HG02943 (cell line): ENCODE measurements at regions not wholly inside any gene's neighbourhood (a gene's known extent, or its start where the extent isn't known, plus 50 kb on each side); places are given as distances from the start of the nearest gene placed in this dataset.
"Not testable (repeated sequence)": the region's sequence is repeated elsewhere in the genome, so short reads cannot be mapped to it uniquely, and the experiment has no call there.

Source experiments
- ATAC-seq: cut with Tn5 transposase; IDR thresholded peaks from one replicate; pipeline ENCODE4 v1.9.1; 2021; ENCODE audit warnings: mild to moderate bottlenecking, low read depth, moderate library complexity; ENCODE audit not compliant: unreplicated experiment

DNA sequence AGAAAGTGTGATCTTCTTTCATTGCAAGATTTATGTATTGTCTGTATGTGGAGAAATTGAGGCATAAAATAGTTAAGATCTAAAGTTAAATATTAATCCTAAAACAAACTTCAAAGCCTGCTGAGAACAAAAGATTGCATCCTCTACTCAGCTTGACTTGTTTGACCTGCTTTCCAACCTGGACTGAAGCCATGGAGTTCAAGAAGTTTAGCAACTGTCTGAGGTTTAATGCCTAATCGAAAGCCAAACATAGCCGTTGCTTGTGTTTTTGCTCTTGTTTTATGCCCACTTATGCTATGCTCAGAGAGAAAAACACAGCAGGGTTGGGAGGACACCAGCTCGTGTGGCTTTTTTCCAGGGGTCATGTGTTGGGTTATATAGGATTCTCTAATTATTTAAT, 135.6 kb downstream of the NUFIP1 start:
- no peak for ATAC-seq

GRCh38 chr13:44848920-44849676, 140.2 kb downstream of the NUFIP1 start:
- ATAC-seq, result no peak

DNA sequence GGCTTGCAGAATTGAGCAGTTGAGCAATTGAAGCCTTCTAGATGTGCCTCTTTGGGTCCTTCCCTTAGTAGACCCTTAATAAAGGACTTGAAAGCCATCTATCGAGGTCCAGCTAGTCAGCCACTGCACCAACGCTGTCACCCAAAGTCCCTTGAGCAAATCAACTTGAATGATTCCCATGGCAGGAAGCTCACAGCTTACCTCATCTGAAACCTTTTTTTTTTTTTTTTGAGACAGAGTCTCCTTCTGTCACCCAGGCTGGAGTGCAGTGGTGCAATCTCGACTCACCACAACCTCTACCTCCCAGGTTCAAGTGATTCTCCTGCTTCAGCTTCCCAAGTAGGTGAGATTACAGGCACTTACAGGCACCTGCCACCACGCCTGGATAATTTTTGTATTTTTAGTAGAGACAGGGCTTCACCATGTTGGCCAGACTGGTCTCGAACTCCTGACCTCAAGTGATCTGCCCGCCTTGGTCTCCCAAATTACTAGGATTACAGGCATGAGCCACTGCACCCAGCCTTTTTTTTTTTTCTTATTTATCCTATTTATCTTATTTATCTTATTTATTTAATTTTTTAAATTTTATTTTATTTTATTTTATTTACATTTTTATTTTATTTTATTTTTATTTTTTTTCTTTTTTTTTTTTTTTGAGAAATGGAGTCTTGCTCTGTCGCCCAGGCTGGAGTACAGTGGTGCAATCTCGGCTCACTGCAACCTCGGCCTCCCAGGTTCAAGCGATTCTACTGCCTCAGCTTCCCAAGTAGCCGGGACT, 143.8 kb downstream of the NUFIP1 start:
- not testable (repeated sequence) for ATAC-seq

DNA sequence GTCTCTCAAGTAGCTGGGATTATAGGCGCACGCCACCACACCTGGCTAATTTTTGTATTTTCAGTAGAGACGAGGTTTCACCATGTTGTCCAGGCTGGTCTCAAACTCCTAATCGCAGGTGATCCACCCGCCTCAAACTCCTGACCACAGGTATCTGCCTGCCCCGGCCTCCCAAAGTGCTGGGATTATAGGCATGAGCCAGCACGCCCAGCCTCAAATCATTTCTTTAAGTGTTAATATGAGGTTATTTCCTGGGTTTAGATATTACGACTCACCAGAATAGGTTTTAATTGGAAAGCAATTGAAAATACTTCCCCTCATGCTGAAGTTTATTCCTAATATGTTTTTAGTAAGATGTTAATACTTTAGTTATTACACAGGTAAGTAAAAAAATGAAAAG, 144.5 kb downstream of the NUFIP1 start:
- ATAC-seq, result no peak

DNA sequence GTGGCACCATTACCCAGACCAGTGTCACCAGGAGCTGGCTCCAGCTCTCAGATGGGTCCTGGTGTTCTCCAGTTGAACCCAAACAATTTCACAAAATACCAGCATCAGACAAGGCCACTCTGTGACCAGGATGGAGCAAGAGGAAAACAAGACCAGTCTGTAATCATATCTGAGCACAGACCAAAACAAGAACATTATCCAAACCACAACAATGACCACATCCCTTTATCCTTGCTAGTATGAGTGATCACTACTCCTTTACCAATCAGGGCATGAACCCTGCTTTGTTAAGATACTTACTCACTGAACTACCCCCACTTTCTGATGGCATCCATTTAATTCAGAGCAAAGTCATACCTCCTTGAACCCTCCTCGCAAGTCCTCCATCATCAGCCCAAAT, 145.9 kb downstream of the NUFIP1 start:
- no peak for ATAC-seq

DNA sequence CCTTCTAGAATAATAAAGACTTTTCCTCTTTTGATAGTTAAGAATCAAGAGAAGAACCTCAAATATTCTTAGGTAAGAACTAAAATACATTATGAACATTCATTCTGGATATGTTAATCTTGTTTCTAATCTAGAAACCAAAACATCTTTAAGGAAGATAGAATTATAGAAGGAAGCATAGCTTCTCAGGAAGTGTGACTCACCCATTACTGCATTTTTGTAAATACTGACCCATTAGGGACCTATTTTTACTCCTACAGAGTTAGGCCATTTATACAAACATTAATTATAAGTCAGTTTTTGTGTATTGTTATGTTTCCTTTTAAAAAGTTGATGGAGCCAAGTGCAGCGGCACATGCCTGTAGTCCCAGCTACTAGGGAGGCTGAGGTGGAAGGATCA, 147.1 kb downstream of the NUFIP1 start:
- ATAC-seq, result no peak

DNA sequence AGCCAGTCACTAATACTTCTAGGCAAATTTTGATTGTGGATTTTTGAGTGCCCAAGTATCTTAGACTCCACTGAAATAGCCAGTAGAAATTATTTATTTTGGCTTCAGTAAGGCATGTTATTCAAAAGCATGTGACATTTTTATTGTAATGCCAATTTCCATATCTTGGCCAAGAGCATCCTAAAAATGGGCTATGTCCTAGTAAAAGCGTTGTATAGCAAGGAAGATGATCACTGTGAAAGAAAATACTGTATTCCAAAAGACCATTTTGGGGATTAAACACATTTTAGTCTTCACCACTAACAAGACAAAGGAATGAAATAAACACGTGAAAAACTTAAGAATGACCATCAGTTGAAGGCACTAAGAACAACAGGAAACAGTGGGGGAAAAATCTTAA, 149.1 kb downstream of the NUFIP1 start:
- no peak for ATAC-seq

DNA sequence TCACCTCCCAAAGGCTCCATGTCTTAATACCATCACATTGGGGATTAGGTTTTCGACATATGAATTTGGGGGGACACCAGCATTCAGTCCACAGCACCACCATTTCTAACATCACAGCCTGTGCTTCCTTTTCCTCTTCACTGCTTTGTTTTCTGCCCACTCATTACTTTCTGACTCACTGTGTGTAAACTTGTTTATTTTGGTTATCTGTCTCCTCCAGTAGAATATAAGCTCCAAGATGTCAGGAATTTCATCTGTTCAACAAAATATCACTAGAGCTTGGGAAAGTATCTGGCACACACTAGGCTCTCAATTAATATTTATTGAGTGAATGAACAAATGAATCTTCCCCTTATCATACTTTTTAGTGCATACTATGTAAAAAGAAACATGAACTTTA, 152.0 kb downstream of the NUFIP1 start:
- no peak for ATAC-seq

- ATAC-seq, result no peak
These were observed 154.9 kb downstream of the NUFIP1 start for GRCh38 chr13:44834404-44834803.

GRCh38 chr13:44833626-44834025, 155.6 kb downstream of the NUFIP1 start:
- ATAC-seq, result no peak

- no peak for ATAC-seq
These were observed 156.1 kb downstream of the NUFIP1 start for GRCh38 chr13:44833139-44833538.

DNA sequence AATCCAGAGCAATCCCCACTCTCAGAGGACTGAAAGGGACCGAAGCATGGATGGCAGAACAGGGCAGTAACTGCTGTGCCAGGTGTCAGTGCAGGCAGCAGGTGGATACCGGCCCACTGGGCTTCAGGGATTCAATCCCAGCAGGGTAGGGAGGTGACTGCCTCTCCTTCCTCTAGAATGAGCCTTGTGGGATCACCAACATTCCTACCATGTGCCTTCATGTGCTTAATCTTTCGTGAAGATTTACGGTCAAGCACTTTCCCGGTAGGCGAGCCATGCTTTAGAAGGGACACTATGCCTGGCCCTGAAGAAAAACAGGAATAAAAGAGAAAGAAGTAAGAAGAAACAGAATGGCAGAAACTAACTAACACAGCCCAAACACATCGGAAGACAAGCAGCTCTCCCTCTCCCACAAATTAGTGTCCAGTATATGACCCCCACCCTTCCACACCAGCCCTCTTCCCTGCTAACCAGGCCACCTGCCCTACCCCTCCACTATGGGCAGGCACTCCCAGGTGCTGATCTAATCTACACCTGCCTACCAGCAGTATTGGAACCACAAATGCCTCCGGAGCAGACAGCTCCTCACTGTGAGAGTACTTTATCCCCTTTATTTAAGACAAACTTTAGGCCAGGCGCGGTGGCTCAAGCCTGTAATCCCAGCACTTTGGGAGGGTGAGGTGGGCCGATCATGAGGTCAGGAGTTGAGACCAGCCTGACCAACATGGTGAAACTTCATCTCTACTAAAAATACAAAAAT, 162.5 kb downstream of the NUFIP1 start:
- ATAC-seq, result no peak

DNA sequence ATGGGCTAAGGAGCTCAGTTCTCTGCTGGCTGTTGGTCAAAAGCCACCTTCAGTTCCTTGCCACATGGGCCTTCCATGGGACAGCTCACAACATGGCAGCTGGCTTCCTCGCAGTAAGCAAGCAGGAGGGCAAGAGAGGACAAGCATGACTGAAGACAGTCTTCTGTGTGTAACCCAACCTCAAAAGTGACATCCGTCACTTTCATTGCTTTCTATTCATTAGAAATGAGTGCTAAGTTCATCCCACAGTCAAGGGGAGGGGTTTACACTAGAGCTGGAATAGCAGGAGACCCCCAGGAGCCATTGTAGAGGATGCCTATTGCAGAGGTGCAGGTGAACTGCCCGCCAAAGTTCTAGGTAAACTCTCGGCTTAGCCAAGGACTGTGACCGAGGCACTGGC, 163.3 kb downstream of the NUFIP1 start:
- ATAC-seq, result no peak

DNA sequence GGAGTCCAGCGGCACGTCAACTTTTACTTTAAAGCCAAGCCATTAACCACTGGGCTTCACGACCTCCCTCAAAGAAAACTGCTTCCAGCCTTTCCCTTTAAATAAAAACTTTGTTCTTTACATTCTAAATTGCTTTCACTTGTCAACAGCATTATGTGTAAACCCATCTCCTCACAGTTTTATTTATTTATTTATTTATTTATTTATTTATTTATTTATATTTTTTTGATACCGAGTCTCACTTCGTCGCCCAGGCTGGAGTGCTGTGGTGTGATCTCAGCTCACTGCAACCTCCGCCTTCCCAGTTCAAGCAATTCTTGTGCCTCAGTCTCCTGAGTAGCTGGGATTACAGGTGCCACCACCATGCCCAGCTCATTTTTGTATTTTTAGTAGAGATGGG, 165.7 kb downstream of the NUFIP1 start:
- not testable (repeated sequence) for ATAC-seq

DNA sequence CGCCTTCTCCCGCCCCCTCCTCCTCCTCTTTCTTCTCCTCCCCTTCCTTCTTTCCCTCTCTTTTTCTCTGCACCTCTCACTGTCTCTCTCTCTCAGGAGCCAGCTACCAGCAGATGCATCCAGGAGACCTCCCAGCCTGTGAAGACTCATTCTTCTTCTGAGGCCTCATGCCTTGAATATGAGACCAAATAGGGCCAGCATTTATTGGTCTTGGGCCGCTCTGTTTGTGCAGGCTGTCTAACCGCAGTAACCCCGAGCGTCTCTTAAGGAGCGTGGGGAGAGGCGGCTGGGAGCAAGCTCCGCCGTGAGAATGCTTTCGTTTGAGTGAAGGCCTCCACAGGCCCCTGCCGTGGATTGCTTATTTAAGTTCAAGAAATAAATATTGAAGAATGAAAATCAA, 167.0 kb downstream of the NUFIP1 start:
- no peak for ATAC-seq

DNA sequence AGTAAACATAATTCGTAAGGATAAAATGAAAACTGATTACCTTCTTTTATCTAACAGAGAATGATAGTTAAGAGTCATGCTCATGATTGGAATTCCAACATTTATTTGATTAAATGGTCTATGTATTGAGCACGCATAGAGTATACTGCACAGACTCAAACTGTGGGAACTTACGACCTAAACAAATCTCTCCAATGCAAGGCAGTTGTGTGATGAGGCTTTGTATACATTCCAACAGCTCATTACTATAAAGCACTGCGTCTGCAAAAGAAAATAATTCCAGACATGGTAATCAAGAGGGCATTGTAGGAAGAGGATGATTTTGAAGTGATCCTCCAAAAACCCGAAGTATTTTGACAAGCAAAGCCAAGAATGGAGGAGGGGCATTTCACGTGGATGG, 169.5 kb downstream of the NUFIP1 start:
- ATAC-seq, result no peak

- no peak for ATAC-seq
These were observed 170.0 kb downstream of the NUFIP1 start for GRCh38 chr13:44819245-44819644.

DNA sequence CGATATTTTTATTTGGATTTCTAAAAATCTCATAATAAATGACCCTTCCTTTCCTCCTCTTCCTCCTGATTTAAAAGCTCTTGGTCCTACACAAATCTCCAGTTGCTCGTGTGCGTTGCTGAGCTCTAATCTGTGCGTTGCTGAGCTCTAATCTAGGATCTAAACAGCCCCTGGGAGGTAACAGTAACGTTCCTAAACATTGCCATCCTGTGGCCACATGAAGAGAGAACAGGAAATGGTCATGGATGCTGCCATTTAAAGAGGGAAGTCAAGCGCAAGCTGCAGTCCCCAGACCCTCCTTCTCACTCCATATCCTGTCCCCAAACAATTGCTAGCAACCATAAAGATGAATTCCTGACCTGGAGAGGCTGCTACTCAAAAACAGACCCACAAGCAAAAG, 170.8 kb downstream of the NUFIP1 start:
- ATAC-seq, result no peak

DNA sequence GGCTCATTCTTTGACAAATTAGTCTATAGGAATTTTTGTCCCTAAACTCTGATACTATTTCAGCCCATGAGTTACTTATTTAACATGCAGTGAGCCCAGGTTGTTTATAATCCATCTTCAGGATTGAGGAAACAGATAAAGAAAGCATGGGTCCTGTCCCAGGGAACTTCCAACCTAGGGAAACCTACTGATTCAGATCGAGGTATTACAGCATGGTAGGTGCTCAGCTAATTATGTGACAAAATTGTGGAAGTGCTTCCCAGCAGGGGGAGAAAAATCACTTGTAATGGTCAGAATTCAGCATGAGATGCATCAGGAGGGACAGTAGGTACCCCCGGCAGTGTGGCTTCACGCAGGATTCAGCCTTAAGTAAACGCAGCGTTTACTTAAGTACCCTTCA, 171.3 kb downstream of the NUFIP1 start:
- no peak for ATAC-seq

DNA sequence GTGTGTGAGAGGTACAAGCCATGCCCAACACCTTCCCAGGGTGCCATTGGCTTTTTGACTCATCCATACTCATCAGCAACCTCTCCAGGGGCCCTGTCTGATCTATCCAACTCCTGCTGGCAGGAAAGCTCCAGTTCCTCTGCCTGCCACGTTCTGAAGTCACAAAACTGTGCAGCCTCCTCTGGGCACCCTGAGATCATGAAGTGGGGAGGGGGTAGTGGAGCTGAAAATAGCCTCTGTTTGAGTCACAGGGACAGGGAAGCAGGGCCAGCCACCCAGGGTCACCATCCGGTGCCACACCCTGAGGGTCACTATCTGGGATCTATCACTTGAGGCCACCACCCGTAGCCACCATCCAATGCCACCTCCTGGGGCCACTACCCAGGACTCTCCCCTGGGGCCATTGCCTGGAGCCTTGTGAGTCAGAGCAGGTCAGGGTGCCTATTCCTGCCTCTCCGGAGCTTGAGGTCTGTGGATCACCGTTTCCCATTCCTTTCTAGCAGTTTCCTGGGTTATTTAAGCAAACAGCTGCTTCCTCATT, 172.1 kb downstream of the NUFIP1 start:
- no peak for ATAC-seq

- no peak for ATAC-seq
These were observed 172.6 kb downstream of the NUFIP1 start for GRCh38 chr13:44816701-44817100.
